PFSK-1 (cell line): ENCODE measurements at regions not wholly inside any gene's neighbourhood (a gene's known extent, or its start where the extent isn't known, plus 50 kb on each side); places are given as distances from the start of the nearest gene placed in this dataset.

Experiments used
- POLR2AphosphoS5 ChIP-seq: IDR thresholded peaks from 2 replicates; pipeline ENCODE4 v1.6.1; 2012; ENCODE audit warnings: low read depth, mild to moderate bottlenecking, control low read depth, low read length, moderate library complexity
- TAF1 ChIP-seq: IDR thresholded peaks from 2 replicates; pipeline ENCODE4 v1.6.1; 2012; ENCODE audit warnings: low read length, control low read depth, borderline replicate concordance; ENCODE audit not compliant: insufficient read depth

DNA sequence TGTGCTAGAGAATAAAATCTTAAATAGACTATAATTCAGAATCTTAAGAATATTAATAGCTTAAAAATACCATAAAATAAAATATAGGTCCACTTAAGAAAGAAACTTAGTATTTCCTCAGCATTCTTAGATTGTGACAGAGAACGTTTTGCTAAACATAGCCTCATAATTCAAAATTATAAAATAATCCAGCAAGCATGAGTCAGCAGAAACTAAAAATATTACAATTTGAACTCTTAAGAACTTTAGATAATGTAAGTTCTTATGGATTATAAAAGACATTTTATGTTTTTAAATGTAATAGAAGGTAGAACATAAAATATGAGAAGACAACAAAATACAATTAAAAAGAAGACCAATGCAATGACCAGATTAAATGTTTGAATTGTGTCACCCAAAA lies 164.5 kb upstream of the MC4R start:
- no peak for TF ChIP-seq POLR2AphosphoS5
- TF ChIP-seq TAF1: no peak
